Endothelial cell of umbilical vein (primary cell): ENCODE measurements at regions not wholly inside any gene's neighbourhood (a gene's known extent, or its start where the extent isn't known, plus 50 kb on each side); places are given as distances from the start of the nearest gene placed in this dataset.

Experiments
- BruUV-seq: library from RNA; stranded (reverse); fragments of 400-500 nt; replicated peaks from 2 replicates; lab custom pipeline; 2021; lab: Mats Ljungman, UMichigan
- CTCF ChIA-PET: fragments of 300-600, 350-600 bp; sonication (Branson Sonifier 250); formaldehyde crosslinking; loops from one replicate; lab custom pipeline; 2021; ENCODE audit warnings: antibody characterized with exemption, inconsistent platforms; lab: Charles Lee
- POLR2A ChIA-PET: fragments of 300-600, 350-600 bp; sonication (Branson Sonifier 250); formaldehyde crosslinking; loops from one replicate; lab custom pipeline; 2021; ENCODE audit warnings: antibody characterized with exemption, inconsistent platforms; lab: Charles Lee
- DNase-seq: peaks from one replicate; pipeline ENCODE4 v3.0.0-alpha.2; 2011; ENCODE audit warnings: low read depth, low spot score
- FAIRE-seq: peaks from 2 replicates; lab custom pipeline; 2011; peaks lifted over from hg19 to GRCh38; lab: Jason Lieb, UNC
- H2AFZ ChIP-seq: 2 replicates; pipeline ENCODE4 v1.6.0; 2012; ENCODE audit warnings: low read depth, low read length, control low read depth, inconsistent platforms
- H3K27ac ChIP-seq: 2 replicates; pipeline ENCODE4 v1.5.1; 2011; ENCODE audit warnings: low read depth, mild to moderate bottlenecking, control low read depth, low read length, moderate library complexity; ENCODE audit not compliant: insufficient read depth
- H3K27me3 ChIP-seq, 2 experiments: 2 replicates each; pipeline versions ENCODE4 v1.6.0 to v1.6.1; 2011; ENCODE audit warnings: low read length in 2 of 2, mixed read lengths in 1 of 2; ENCODE audit not compliant: control insufficient read depth in 2 of 2, insufficient read depth in 2 of 2
- H3K36me3 ChIP-seq, 2 experiments: 2 replicates in 1 of 2; 3 replicates in 1 of 2; pipeline ENCODE4 v1.5.1; 2011; ENCODE audit warnings: low read length in 2 of 2, mild to moderate bottlenecking in 1 of 2, moderate library complexity in 1 of 2; ENCODE audit not compliant: control insufficient read depth in 2 of 2, insufficient read depth in 2 of 2; ENCODE audit errors: extremely low read depth in 1 of 2
- H3K4me1 ChIP-seq: 3 replicates; pipeline ENCODE4 v1.5.1; 2011; ENCODE audit warnings: mild to moderate bottlenecking, low read length; ENCODE audit not compliant: control insufficient read depth, insufficient read depth; ENCODE audit errors: extremely low read depth
- H3K4me2 ChIP-seq: 2 replicates; pipeline ENCODE4 v1.6.1; 2011; ENCODE audit warnings: low read length, control low read depth, mixed read lengths; ENCODE audit not compliant: insufficient read depth
- H3K4me3 ChIP-seq, 3 experiments: fragments of 200-600 bp in 1 of 3; sonication (generic), shearing (Covaris generic) in 1 of 3; replicated peaks in 1 of 3; 2 replicates each; pipeline ENCODE4 v1.5.1; 2011 to 2016; ENCODE audit warnings: control low read depth in 3 of 3, low read length in 3 of 3, mild to moderate bottlenecking in 2 of 3, inconsistent platforms in 1 of 3, low read depth in 1 of 3, moderate library complexity in 1 of 3; ENCODE audit not compliant: insufficient read depth in 1 of 3
- H3K79me2 ChIP-seq: 2 replicates; pipeline ENCODE4 v1.6.0; 2012; ENCODE audit warnings: low read length, inconsistent platforms; ENCODE audit not compliant: control insufficient read depth, insufficient read depth
- H3K9ac ChIP-seq: replicated peaks from 2 replicates; pipeline ENCODE3; 2011; ENCODE audit warnings: low read length, control low read depth; ENCODE audit not compliant: insufficient read depth; ENCODE audit errors: extremely low read depth
- H3K9me1 ChIP-seq: replicated peaks from 3 replicates; pipeline ENCODE4 v1.6.0; 2011; ENCODE audit warnings: mild to moderate bottlenecking, low read length; ENCODE audit not compliant: control insufficient read depth, insufficient read depth; ENCODE audit errors: extremely low read depth
- H3K9me3 ChIP-seq: replicated peaks from 2 replicates; pipeline ENCODE4 v1.5.1; 2012; ENCODE audit warnings: low read length, inconsistent platforms; ENCODE audit not compliant: control insufficient read depth, insufficient read depth
- H4K20me1 ChIP-seq: replicated peaks from 2 replicates; pipeline ENCODE3; 2011; ENCODE audit warnings: mild to moderate bottlenecking, low read length; ENCODE audit not compliant: control insufficient read depth, insufficient read depth; ENCODE audit errors: extremely low read depth
- CTCF ChIP-seq, 2 donors: IDR thresholded peaks; 1 replicate in 1 of 2; 2 replicates in 1 of 2; pipeline ENCODE4 v1.5.1; 2011; ENCODE audit warnings: low read length in 2 of 2, mild to moderate bottlenecking in 2 of 2, moderate library complexity in 2 of 2, control low read depth in 1 of 2, inconsistent platforms in 1 of 2, low read depth in 1 of 2; ENCODE audit not compliant: insufficient read depth in 1 of 2; ENCODE audit errors: extremely low read depth in 1 of 2
- EZH2 ChIP-seq: IDR thresholded peaks from 2 replicates; pipeline ENCODE4 v1.6.1; 2012; ENCODE audit warnings: borderline replicate concordance, low read depth, mild to moderate bottlenecking, moderate library complexity, low read length, inconsistent platforms; ENCODE audit not compliant: severe bottlenecking
- FOS ChIP-seq: IDR thresholded peaks from 2 replicates; pipeline ENCODE4 v1.6.1; 2011; ENCODE audit warnings: mild to moderate bottlenecking, low read length, moderate library complexity, borderline replicate concordance; ENCODE audit not compliant: insufficient read depth
- GATA2 ChIP-seq: IDR thresholded peaks from 2 replicates; pipeline ENCODE4 v1.7.0; 2011; ENCODE audit warnings: low read depth, mild to moderate bottlenecking, moderate library complexity, mixed read lengths, low read length; ENCODE audit not compliant: insufficient read length, insufficient read depth
- JUN ChIP-seq: IDR thresholded peaks from 2 replicates; pipeline ENCODE4 v1.6.1; 2011; ENCODE audit warnings: borderline replicate concordance, low read depth; ENCODE audit not compliant: insufficient read length, insufficient read depth
- MAX ChIP-seq: IDR thresholded peaks from 2 replicates; pipeline ENCODE4 v1.6.1; 2011; ENCODE audit not compliant: insufficient read depth, insufficient read length
- MYC ChIP-seq: IDR thresholded peaks from one replicate; pipeline ENCODE4 v1.6.1; 2011; ENCODE audit warnings: mild to moderate bottlenecking, low read depth, low read length
- POLR2A ChIP-seq: IDR thresholded peaks from 2 replicates; pipeline ENCODE4 v1.6.1; 2012; ENCODE audit warnings: low read depth, mild to moderate bottlenecking, control low read depth, low read length
- POLR2AphosphoS5 ChIP-seq: IDR thresholded peaks from 2 replicates; pipeline ENCODE4 v1.6.1; 2012; ENCODE audit warnings: low read depth, mild to moderate bottlenecking, control low read depth, low read length, moderate library complexity; ENCODE audit not compliant: insufficient read depth
- dilution Hi-C: fragments of 300-500 bp; cut with MboI; formaldehyde crosslinking; loops from one replicate; pipeline ENCODE4 v1.15.0; 2019; ENCODE audit warnings: low sequenced_read_pairs; ENCODE audit not compliant: extremely low pct_ligation_motif_present
- intact Hi-C: fragments of 100-400 bp; cut with micrococcal nuclease; formaldehyde crosslinking; loops from one replicate; pipeline ENCODE4 v1.10.0; 2022

DNA sequence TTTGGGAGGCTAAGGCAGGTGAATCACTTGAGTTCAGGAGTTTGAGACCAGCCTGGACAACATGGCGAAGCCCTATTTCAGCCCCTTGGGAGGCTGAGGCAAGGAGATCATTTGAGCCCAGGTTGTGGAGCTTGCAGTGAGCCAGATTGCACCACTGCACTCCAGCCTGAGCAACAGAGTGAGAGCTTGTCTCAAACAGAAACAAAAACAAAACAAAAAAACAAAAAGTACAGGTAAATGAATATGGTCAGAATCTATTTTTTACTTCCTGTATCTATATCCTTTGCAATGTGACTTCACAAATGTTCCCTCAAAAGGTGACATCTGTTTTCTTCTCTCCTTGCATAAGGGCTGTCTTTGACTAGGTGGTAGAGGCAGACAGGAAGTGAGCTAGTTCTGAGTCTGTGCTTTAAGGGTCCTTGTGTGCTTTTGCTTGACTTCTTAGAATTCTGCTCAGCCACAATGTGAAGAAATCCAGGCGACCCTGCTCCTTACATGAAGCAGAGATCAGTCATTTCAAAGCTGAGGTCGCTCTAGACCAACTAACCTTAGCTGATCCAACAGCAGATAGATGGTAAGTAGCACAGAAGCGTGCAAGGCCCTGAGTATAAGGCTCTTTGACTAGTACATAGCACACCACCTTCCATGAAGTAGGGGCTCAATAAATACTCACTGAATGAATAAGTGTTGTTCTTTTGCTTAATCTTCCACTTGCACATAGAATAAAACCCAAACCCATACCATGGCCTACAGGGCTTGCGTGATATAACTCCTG, 423.2 kb upstream of the PCDH15 start:
- Histone ChIP-seq H3K4me3 (no peak overlapping the region), H3K27ac (no peak overlapping the region), H3K4me2 (no peak overlapping the region), H3K9me1 (no peaks in the 10 kb centered on the region), H3K36me3 (no peaks in the 10 kb centered on the region), H3K27me3 (no peaks in the 10 kb centered on the region), H3K79me2 (no peaks in the 10 kb centered on the region), H4K20me1 (no peaks in the 10 kb centered on the region), H2AFZ (no peak overlapping the region), H3K4me1 (no peaks in the 10 kb centered on the region), H3K9me3 (no peaks in the 10 kb centered on the region), H3K9ac (no peak overlapping the region)
- DNase-seq (no peak), FAIRE-seq (no peak)
- CTCF ChIA-PET, result interaction anchor here (0.9 to 2.0 kb wide), 4 partner anchors 10 to 242 kb away, joined by 3 to 4 read pairs (median 4); no protein-coding TSS in a partner anchor
- dilution Hi-C loops (no loop called here), intact Hi-C loops (no loop called here)
- no TSS peak for BruUV-seq
- TF ChIP-seq MAX (no peak), GATA2 (no peak)
- POLR2A ChIA-PET, result no interaction called here

DNA sequence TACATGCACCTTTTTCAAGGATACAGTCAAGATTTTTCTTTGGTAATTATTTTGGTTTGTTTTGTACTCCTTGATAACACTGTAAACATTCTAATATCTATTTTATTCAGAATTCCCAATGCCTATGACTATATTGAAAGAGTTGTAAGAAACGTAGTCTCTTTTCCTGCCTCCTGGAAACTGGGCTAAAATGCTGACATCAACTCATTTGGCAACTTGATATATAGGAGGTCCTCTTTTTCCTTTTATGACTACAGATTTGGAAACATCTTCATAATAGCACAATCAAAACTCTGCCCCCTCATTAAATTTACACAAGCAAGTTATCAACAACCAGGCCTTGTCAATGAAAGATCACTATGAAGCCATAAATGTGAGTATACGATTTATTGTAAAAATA, 422.3 kb upstream of the PCDH15 start:
- intact Hi-C loops, result no loop called here
- POLR2A ChIA-PET, result no interaction called here
- CTCF ChIA-PET, result interaction anchor here (2.0 kb wide), 1 partner anchor 9 kb away, joined by 4 read pairs; no protein-coding TSS in a partner anchor

More for the DNA sequence above, 422.3 kb upstream of the PCDH15 start:
- Histone ChIP-seq H2AFZ (no peak overlapping the region), H3K4me1 (no peaks in the 10 kb centered on the region), H3K27ac (no peak overlapping the region), H3K9me3 (no peaks in the 10 kb centered on the region), H3K36me3 (no peaks in the 10 kb centered on the region), H3K27me3 (no peaks in the 10 kb centered on the region), H3K4me3 (no peak overlapping the region), H3K9me1 (no peaks in the 10 kb centered on the region), H3K4me2 (no peak overlapping the region), H3K79me2 (no peaks in the 10 kb centered on the region), H4K20me1 (no peaks in the 10 kb centered on the region), H3K9ac (no peak overlapping the region)
- no TSS peak for BruUV-seq
- TF ChIP-seq CTCF (IDR thresholded peaks at IDR 0.05; ENCODE audit: extremely low read depth in 1 of 2, insufficient read depth in 1 of 2, low read depth in 1 of 2, low read length in 2 of 2), result no peak
- no peak for TF ChIP-seq MYC
- TF ChIP-seq EZH2, result no peak
- TF ChIP-seq POLR2A, result no peak
- no peak for TF ChIP-seq MAX
- TF ChIP-seq POLR2AphosphoS5, result no peak
- no peak for TF ChIP-seq GATA2
- no peak for TF ChIP-seq FOS
- no peak for TF ChIP-seq JUN
- FAIRE-seq, result no peak
- DNase-seq, result no peak
- dilution Hi-C loops, result no loop called here
